Panc1 (cell line): ENCODE measurements at regions not wholly inside any gene's neighbourhood (a gene's known extent, or its start where the extent isn't known, plus 50 kb on each side); places are given as distances from the start of the nearest gene placed in this dataset.

ENCODE experiments used
- ATAC-seq: fragments of 200-7000 bp; cut with Tn5 transposase; 2 replicates; pipeline ENCODE4 v1.9.1; 2020; ENCODE audit warnings: mild to moderate bottlenecking, moderate library complexity
- BruUV-seq: library from RNA; stranded (reverse); fragments of 400-500 nt; replicated peaks from 2 replicates; lab custom pipeline; 2021; lab: Mats Ljungman, UMichigan
- CTCF ChIA-PET: fragments of 300-600 bp; sonication (Branson Sonifier 250); formaldehyde crosslinking; loops from one replicate; lab custom pipeline; 2022; ENCODE audit warnings: antibody characterized with exemption; lab: Charles Lee
- POLR2A ChIA-PET: fragments of 300-600 bp; sonication (Branson Sonifier 250); formaldehyde crosslinking; loops from one replicate; lab custom pipeline; 2022; ENCODE audit warnings: antibody characterized with exemption; lab: Charles Lee
- DNase-seq: peaks from one replicate; pipeline ENCODE4 v3.0.0-alpha.2; 2010; ENCODE audit warnings: low read depth, low spot score
- H3K27ac ChIP-seq: 2 replicates; pipeline ENCODE4 v1.5.1; 2011; ENCODE audit warnings: mild to moderate bottlenecking, low read length, inconsistent platforms
- H3K27me3 ChIP-seq: fragments of 200-500 bp; sonication (Bioruptor generic); 2 replicates; pipeline ENCODE4 v1.6.0; 2014; ENCODE audit warnings: low read length, inconsistent platforms; ENCODE audit not compliant: control insufficient read depth, insufficient read depth
- H3K36me3 ChIP-seq: fragments of 200-500 bp; sonication (Bioruptor generic); 2 replicates; pipeline ENCODE4 v1.5.1; 2014; ENCODE audit warnings: inconsistent platforms, mild to moderate bottlenecking, low read length, moderate library complexity; ENCODE audit not compliant: control insufficient read depth, insufficient read depth
- H3K4me1 ChIP-seq: 2 replicates; pipeline ENCODE4 v1.5.1; 2011; ENCODE audit warnings: inconsistent platforms, mild to moderate bottlenecking, low read length, moderate library complexity; ENCODE audit not compliant: control insufficient read depth, insufficient read depth
- H3K4me3 ChIP-seq, 2 experiments: 2 replicates each; pipeline ENCODE4 v1.5.1; 2011 to 2012; ENCODE audit warnings: low read depth in 2 of 2, low read length in 2 of 2, mild to moderate bottlenecking in 2 of 2, inconsistent platforms in 1 of 2, moderate library complexity in 1 of 2
- H3K9me3 ChIP-seq: fragments of 200-500 bp; sonication (Bioruptor generic); 2 replicates; pipeline ENCODE4 v1.5.1; 2014; ENCODE audit warnings: low read depth, mild to moderate bottlenecking, inconsistent platforms, low read length, moderate library complexity; ENCODE audit not compliant: control insufficient read depth, insufficient read depth
- POLR2AphosphoS5 ChIP-seq: IDR thresholded peaks from 2 replicates; pipeline ENCODE4 v1.6.1; 2012; ENCODE audit warnings: mild to moderate bottlenecking, low read depth, low read length, moderate library complexity
- SIN3A ChIP-seq: IDR thresholded peaks from 2 replicates; pipeline ENCODE4 v1.6.1; 2012; ENCODE audit warnings: low read depth, mild to moderate bottlenecking, low read length, moderate library complexity, borderline replicate concordance; ENCODE audit not compliant: insufficient read depth
- TCF7L2 ChIP-seq: IDR thresholded peaks from 2 replicates; pipeline ENCODE4 v1.6.1; 2011; ENCODE audit warnings: mild to moderate bottlenecking, low read depth, low read length, inconsistent platforms
- in situ Hi-C: cut with HindIII; loops from 2 replicates; pipeline ENCODE4 v1.10.0; 2016; ENCODE audit warnings: low sequenced_read_pairs, low pct_unique_long_range_greater_than_20kb
- intact Hi-C: fragments of 100-400 bp; cut with micrococcal nuclease; formaldehyde crosslinking; loops from one replicate; pipeline ENCODE4 v1.10.0; 2022; ENCODE audit not compliant: unreplicated experiment
- TF ChIP-seq, protein P1 (sequence below), 2 experiments: IDR thresholded peaks; 2 replicates each; pipeline ENCODE4 v1.6.1; 2011 to 2012; ENCODE audit warnings: low read depth in 2 of 2, control low read depth in 1 of 2, low read length in 1 of 2, mild to moderate bottlenecking in 1 of 2, moderate library complexity in 1 of 2; ENCODE audit not compliant: insufficient read depth in 1 of 2
- TF ChIP-seq, protein P2 (sequence below): fragments of 450-650 bp; IDR thresholded peaks from 2 replicates; pipeline ENCODE4 v1.5.1; 2017; ENCODE audit warnings: mild to moderate bottlenecking

DNA sequence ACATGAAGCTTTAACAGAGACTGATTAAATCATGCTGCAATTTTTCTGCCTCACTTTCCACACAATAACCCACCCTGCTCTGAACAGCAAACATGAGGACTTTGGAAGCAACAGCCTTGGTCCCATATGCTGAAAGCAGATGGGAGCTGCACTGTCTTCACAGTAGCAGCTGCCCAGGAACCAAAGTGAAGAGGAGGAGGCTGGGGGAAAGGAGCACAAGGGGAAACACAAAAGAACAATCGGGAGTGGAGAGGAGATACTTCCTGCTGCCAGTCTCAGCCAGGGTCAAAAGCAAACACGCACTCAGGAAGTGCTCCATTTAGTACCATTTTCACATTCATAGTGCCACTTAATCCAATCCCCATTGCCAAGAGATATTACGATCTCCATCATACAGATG, 183.3 kb upstream of the PUM3 start:
- H3K9me3 ChIP-seq, result no peaks in the 10 kb centered on the region
- ATAC-seq, result no peak
- H3K27me3 ChIP-seq, result no peaks in the 10 kb centered on the region
- intact Hi-C loops (no loop called here), in situ Hi-C loops (no loop called here)
- ChIA-PET POLR2A (no interaction called here), CTCF (no interaction called here)
- no peak overlapping the region for H3K4me3 ChIP-seq
- DNase-seq, result no peak
- no peak for TF ChIP-seq TCF7L2
- TF ChIP-seq, protein P1, sequence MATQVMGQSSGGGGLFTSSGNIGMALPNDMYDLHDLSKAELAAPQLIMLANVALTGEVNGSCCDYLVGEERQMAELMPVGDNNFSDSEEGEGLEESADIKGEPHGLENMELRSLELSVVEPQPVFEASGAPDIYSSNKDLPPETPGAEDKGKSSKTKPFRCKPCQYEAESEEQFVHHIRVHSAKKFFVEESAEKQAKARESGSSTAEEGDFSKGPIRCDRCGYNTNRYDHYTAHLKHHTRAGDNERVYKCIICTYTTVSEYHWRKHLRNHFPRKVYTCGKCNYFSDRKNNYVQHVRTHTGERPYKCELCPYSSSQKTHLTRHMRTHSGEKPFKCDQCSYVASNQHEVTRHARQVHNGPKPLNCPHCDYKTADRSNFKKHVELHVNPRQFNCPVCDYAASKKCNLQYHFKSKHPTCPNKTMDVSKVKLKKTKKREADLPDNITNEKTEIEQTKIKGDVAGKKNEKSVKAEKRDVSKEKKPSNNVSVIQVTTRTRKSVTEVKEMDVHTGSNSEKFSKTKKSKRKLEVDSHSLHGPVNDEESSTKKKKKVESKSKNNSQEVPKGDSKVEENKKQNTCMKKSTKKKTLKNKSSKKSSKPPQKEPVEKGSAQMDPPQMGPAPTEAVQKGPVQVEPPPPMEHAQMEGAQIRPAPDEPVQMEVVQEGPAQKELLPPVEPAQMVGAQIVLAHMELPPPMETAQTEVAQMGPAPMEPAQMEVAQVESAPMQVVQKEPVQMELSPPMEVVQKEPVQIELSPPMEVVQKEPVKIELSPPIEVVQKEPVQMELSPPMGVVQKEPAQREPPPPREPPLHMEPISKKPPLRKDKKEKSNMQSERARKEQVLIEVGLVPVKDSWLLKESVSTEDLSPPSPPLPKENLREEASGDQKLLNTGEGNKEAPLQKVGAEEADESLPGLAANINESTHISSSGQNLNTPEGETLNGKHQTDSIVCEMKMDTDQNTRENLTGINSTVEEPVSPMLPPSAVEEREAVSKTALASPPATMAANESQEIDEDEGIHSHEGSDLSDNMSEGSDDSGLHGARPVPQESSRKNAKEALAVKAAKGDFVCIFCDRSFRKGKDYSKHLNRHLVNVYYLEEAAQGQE (IDR thresholded peaks at IDR 0.05; ENCODE audit: insufficient read depth in 1 of 2, low read depth in 2 of 2, low read length in 1 of 2), result no peak
- TF ChIP-seq SIN3A, result no peak
- TF ChIP-seq, protein P2, sequence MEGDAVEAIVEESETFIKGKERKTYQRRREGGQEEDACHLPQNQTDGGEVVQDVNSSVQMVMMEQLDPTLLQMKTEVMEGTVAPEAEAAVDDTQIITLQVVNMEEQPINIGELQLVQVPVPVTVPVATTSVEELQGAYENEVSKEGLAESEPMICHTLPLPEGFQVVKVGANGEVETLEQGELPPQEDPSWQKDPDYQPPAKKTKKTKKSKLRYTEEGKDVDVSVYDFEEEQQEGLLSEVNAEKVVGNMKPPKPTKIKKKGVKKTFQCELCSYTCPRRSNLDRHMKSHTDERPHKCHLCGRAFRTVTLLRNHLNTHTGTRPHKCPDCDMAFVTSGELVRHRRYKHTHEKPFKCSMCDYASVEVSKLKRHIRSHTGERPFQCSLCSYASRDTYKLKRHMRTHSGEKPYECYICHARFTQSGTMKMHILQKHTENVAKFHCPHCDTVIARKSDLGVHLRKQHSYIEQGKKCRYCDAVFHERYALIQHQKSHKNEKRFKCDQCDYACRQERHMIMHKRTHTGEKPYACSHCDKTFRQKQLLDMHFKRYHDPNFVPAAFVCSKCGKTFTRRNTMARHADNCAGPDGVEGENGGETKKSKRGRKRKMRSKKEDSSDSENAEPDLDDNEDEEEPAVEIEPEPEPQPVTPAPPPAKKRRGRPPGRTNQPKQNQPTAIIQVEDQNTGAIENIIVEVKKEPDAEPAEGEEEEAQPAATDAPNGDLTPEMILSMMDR, result no peak
- no peak for TF ChIP-seq POLR2AphosphoS5
- BruUV-seq, result no TSS peak
- H3K27ac ChIP-seq, result no peak overlapping the region
- H3K4me1 ChIP-seq, result no peaks in the 10 kb centered on the region
- no peaks in the 10 kb centered on the region for H3K36me3 ChIP-seq

DNA sequence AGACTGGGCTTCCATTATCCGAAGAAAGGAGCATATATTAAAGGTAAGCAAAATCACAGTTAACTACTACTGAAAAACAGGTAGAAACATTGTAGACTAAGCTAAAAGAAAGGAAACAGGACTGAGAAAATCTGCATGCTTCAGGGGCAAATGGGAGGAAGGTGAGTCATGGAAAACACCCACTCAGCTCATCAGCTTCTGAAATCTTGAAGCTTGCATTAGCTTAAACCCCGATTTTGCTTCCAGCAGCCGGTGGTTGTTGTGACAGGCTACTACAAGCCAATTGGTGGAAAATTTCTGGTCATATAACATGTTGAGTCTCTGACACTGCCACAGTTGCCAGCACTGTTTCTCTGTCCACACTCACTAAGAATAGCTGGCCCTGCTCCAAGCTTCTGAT, 179.6 kb upstream of the PUM3 start:
- Histone ChIP-seq H3K4me1 (no peaks in the 10 kb centered on the region), H3K9me3 (no peaks in the 10 kb centered on the region), H3K27me3 (no peaks in the 10 kb centered on the region), H3K27ac (no peak overlapping the region), H3K4me3 (no peak overlapping the region), H3K36me3 (no peaks in the 10 kb centered on the region)
- POLR2A ChIA-PET, result no interaction called here
- TF ChIP-seq POLR2AphosphoS5, result no peak
- no peak for TF ChIP-seq TCF7L2
- TF ChIP-seq, protein P1 (IDR thresholded peaks at IDR 0.05; ENCODE audit: insufficient read depth in 1 of 2, low read depth in 2 of 2, low read length in 1 of 2), result no peak
- TF ChIP-seq, protein P2, result no peak
- no peak for TF ChIP-seq SIN3A
- CTCF ChIA-PET, result no interaction called here
- no TSS peak for BruUV-seq
- in situ Hi-C loops (no loop called here), intact Hi-C loops (no loop called here)
- DNase-seq (no peak), ATAC-seq (no peak)
